H1 (cell line): ENCODE measurements at regions not wholly inside any gene's neighbourhood (a gene's known extent, or its start where the extent isn't known, plus 50 kb on each side); places are given as distances from the start of the nearest gene placed in this dataset.

Source experiments
- CTCF ChIA-PET: fragments of 300-600 bp; sonication (Branson Sonifier 250); formaldehyde crosslinking; loops from one replicate; lab custom pipeline; 2021; ENCODE audit not compliant: partially characterized antibody; lab: Charles Lee
- POLR2A ChIA-PET: fragments of 300-600 bp; sonication (Branson Sonifier 250); formaldehyde crosslinking; loops from one replicate; lab custom pipeline; 2021; ENCODE audit warnings: inconsistent platforms; ENCODE audit not compliant: partially characterized antibody; lab: Charles Lee
- DNase-seq, 2 experiments: peaks; one replicate each; pipeline versions ENCODE4 v3.0.0 to v3.0.0-alpha.2; 2010 to 2022; ENCODE audit warnings: low spot score in 2 of 2, low read depth in 1 of 2, mixed read lengths in 1 of 2
- FAIRE-seq: peaks from 2 replicates; lab custom pipeline; 2011; peaks lifted over from hg19 to GRCh38; lab: Jason Lieb, UNC
- H2AFZ ChIP-seq: 2 replicates; pipeline ENCODE4 v1.8.1; 2012; ENCODE audit warnings: low read length, inconsistent platforms
- H2AK5ac ChIP-seq: 2 replicates; pipeline ENCODE4 v1.6.1; 2013; ENCODE audit warnings: low read depth, low read length
- H2BK120ac ChIP-seq: replicated peaks from 2 replicates; pipeline ENCODE3; 2013; ENCODE audit warnings: low read depth, low read length, inconsistent platforms
- H2BK12ac ChIP-seq: 2 replicates; pipeline ENCODE4 v1.6.1; 2013; ENCODE audit warnings: low read depth, low read length
- H2BK15ac ChIP-seq: 2 replicates; pipeline ENCODE4 v1.6.1; 2013; ENCODE audit warnings: low read length
- H2BK20ac ChIP-seq: 2 replicates; pipeline ENCODE4 v1.6.1; 2013; ENCODE audit warnings: low read length
- H2BK5ac ChIP-seq: 2 replicates; pipeline ENCODE4 v1.6.1; 2013; ENCODE audit warnings: low read depth, low read length
- H3K14ac ChIP-seq: 2 replicates; pipeline ENCODE4 v1.6.1; 2013; ENCODE audit warnings: inconsistent platforms; ENCODE audit not compliant: insufficient read length
- H3K18ac ChIP-seq: 2 replicates; pipeline ENCODE4 v1.6.1; 2013; ENCODE audit warnings: low read length; ENCODE audit errors: extremely low read depth
- H3K23ac ChIP-seq: 2 replicates; pipeline ENCODE4 v1.6.1; 2013; ENCODE audit warnings: inconsistent platforms; ENCODE audit not compliant: insufficient read length
- H3K23me2 ChIP-seq: 2 replicates; pipeline ENCODE4 v1.6.1; 2013; ENCODE audit warnings: low read depth, low read length
- H3K27ac ChIP-seq: 2 replicates; pipeline ENCODE4 v1.6.1; 2011; ENCODE audit warnings: low read depth, low read length, inconsistent platforms
- H3K27me3 ChIP-seq, 4 experiments: replicated peaks in 1 of 4; 1 replicate in 1 of 4; 2 replicates in 3 of 4; pipeline versions ENCODE4 v1.6.1 to v1.8.1; 2011 to 2013; ENCODE audit warnings: low read length in 3 of 4, mild to moderate bottlenecking in 3 of 4, inconsistent platforms in 2 of 4, mixed read lengths in 2 of 4, moderate library complexity in 1 of 4; ENCODE audit not compliant: control insufficient read depth in 3 of 4, insufficient read depth in 3 of 4; ENCODE audit errors: extremely low read depth in 1 of 4
- H3K36me3 ChIP-seq, 4 experiments: 2 replicates each; pipeline versions ENCODE4 v1.6.1 to v1.8.1; 2011 to 2013; ENCODE audit warnings: mild to moderate bottlenecking in 4 of 4, low read length in 3 of 4, moderate library complexity in 2 of 4, control low read depth in 1 of 4, inconsistent platforms in 1 of 4; ENCODE audit not compliant: insufficient read depth in 4 of 4, control insufficient read depth in 2 of 4
- H3K4ac ChIP-seq: replicated peaks from 2 replicates; pipeline ENCODE3; 2013; ENCODE audit warnings: low read length, low read depth, mixed read lengths, inconsistent platforms; ENCODE audit not compliant: insufficient read length
- H3K4me1 ChIP-seq, 4 experiments: replicated peaks in 1 of 4; 1 replicate in 1 of 4; 2 replicates in 3 of 4; pipeline versions ENCODE4 v1.6.1 to v1.8.1; 2011 to 2013; ENCODE audit warnings: low read length in 3 of 4, inconsistent platforms in 2 of 4, mixed read lengths in 1 of 4; ENCODE audit not compliant: insufficient read depth in 4 of 4, control insufficient read depth in 3 of 4
- H3K4me2 ChIP-seq, 2 experiments: 2 replicates each; pipeline versions ENCODE4 v1.6.1 to v1.8.1; 2011 to 2013; ENCODE audit warnings: low read depth in 2 of 2, low read length in 2 of 2, control low read depth in 1 of 2, inconsistent platforms in 1 of 2, mild to moderate bottlenecking in 1 of 2; ENCODE audit not compliant: insufficient read depth in 1 of 2
- H3K4me3 ChIP-seq, 4 experiments: fragments of 200-600, 300-600 bp in 1 of 4; sonication (generic), shearing (Covaris generic), sonication (Bioruptor Twin) in 1 of 4; 2 replicates each; pipeline versions ENCODE4 v1.5.1 to v1.8.1; 2011 to 2016; ENCODE audit warnings: low read length in 4 of 4, low read depth in 3 of 4, control low read depth in 2 of 4, inconsistent platforms in 2 of 4, mild to moderate bottlenecking in 2 of 4, mixed read lengths in 1 of 4, moderate library complexity in 1 of 4; ENCODE audit not compliant: insufficient read depth in 2 of 4; ENCODE audit errors: extremely low read depth in 1 of 4
- H3K56ac ChIP-seq: replicated peaks from 2 replicates; pipeline ENCODE3; 2013; ENCODE audit warnings: low read depth, mild to moderate bottlenecking, mixed read lengths, low read length, inconsistent platforms; ENCODE audit not compliant: insufficient read length
- H3K79me1 ChIP-seq: 2 replicates; pipeline ENCODE4 v1.6.1; 2013; ENCODE audit warnings: low read depth, low read length, control low read depth
- H3K79me2 ChIP-seq, 2 experiments: 2 replicates each; pipeline versions ENCODE4 v1.6.1 to v1.8.1; 2012 to 2013; ENCODE audit warnings: low read length in 2 of 2, mild to moderate bottlenecking in 2 of 2, inconsistent platforms in 1 of 2; ENCODE audit not compliant: insufficient read depth in 2 of 2, control insufficient read depth in 1 of 2
- H3K9ac ChIP-seq, 4 experiments: replicated peaks in 1 of 4; 1 replicate in 1 of 4; 2 replicates in 3 of 4; pipeline versions ENCODE4 v1.6.1 to v1.8.1; 2011 to 2013; ENCODE audit warnings: low read depth in 3 of 4, low read length in 3 of 4, control low read depth in 2 of 4, mild to moderate bottlenecking in 2 of 4, moderate library complexity in 2 of 4, inconsistent platforms in 1 of 4; ENCODE audit errors: extremely low read depth in 1 of 4
- H3K9me3 ChIP-seq, 2 experiments: 2 replicates each; pipeline versions ENCODE4 v1.6.1 to v1.8.1; 2012 to 2013; ENCODE audit warnings: mild to moderate bottlenecking in 2 of 2, moderate library complexity in 2 of 2, control low read depth in 1 of 2, inconsistent platforms in 1 of 2, low read depth in 1 of 2, low read length in 1 of 2, mixed read lengths in 1 of 2; ENCODE audit not compliant: insufficient read depth in 2 of 2
- H4K20me1 ChIP-seq, 2 experiments: replicated peaks in 1 of 2; 2 replicates each; pipeline versions ENCODE3 to v1.8.1; 2011 to 2013; ENCODE audit warnings: inconsistent platforms in 2 of 2, low read length in 2 of 2, mild to moderate bottlenecking in 1 of 2; ENCODE audit not compliant: insufficient read depth in 2 of 2, control insufficient read depth in 1 of 2
- H4K5ac ChIP-seq: 2 replicates; pipeline ENCODE4 v1.6.1; 2013; ENCODE audit warnings: low read length, low read depth, mixed read lengths, inconsistent platforms; ENCODE audit not compliant: insufficient read length
- H4K8ac ChIP-seq: 2 replicates; pipeline ENCODE4 v1.8.0; 2013; ENCODE audit warnings: mild to moderate bottlenecking, moderate library complexity, low read length, inconsistent platforms; ENCODE audit not compliant: insufficient read depth; ENCODE audit errors: extremely low read depth
- H4K91ac ChIP-seq: replicated peaks from 2 replicates; pipeline ENCODE3; 2013; ENCODE audit warnings: low read length, mixed read lengths, inconsistent platforms; ENCODE audit not compliant: insufficient read length
- CHD2 ChIP-seq: IDR thresholded peaks from 2 replicates; pipeline ENCODE4 v1.6.1; 2012; ENCODE audit warnings: low read length, improper control_type of control experiment
- EGR1 ChIP-seq: IDR thresholded peaks from 2 replicates; pipeline ENCODE4 v1.6.1; 2011; ENCODE audit warnings: low read depth, low read length, borderline replicate concordance
- GABPA ChIP-seq: IDR thresholded peaks from 2 replicates; pipeline ENCODE4 v1.6.1; 2011; ENCODE audit warnings: mild to moderate bottlenecking, low read length, moderate library complexity, borderline replicate concordance; ENCODE audit not compliant: insufficient read depth
- POLR2AphosphoS5 ChIP-seq: IDR thresholded peaks from 2 replicates; pipeline ENCODE4 v1.6.1; 2011; ENCODE audit warnings: low read depth, low read length
- RFX5 ChIP-seq: IDR thresholded peaks from 2 replicates; pipeline ENCODE4 v1.6.1; 2011; ENCODE audit warnings: low read depth, low read length, improper control_type of control experiment, borderline replicate concordance
- SIX5 ChIP-seq: IDR thresholded peaks from 2 replicates; pipeline ENCODE4 v1.6.1; 2011; ENCODE audit warnings: mild to moderate bottlenecking, low read depth, low read length
- TAF1 ChIP-seq: IDR thresholded peaks from 2 replicates; pipeline ENCODE4 v1.6.1; 2011; ENCODE audit warnings: mild to moderate bottlenecking, low read depth, low read length
- TEAD4 ChIP-seq: IDR thresholded peaks from 2 replicates; pipeline ENCODE4 v1.6.1; 2012; ENCODE audit warnings: low read depth, low read length, inconsistent platforms, mixed read lengths
- USF2 ChIP-seq: IDR thresholded peaks from 2 replicates; pipeline ENCODE4 v1.6.1; 2011; ENCODE audit warnings: low read length, improper control_type of control experiment
- ZNF274 ChIP-seq: IDR thresholded peaks from 2 replicates; pipeline ENCODE4 v1.7.0; 2012; ENCODE audit warnings: low read length, borderline replicate concordance; ENCODE audit errors: extremely low read depth

- H4K91ac ChIP-seq: no peak overlapping the region
- H3K4ac ChIP-seq: no peak overlapping the region
- H3K23ac ChIP-seq: no peak overlapping the region
- no peak overlapping the region for H3K4me2 ChIP-seq
- no peaks in the 10 kb centered on the region for H3K9me3 ChIP-seq
- no peak overlapping the region for H2BK12ac ChIP-seq
- no peak overlapping the region for H2BK15ac ChIP-seq
- no peak overlapping the region for H2BK20ac ChIP-seq
- no peaks in the 10 kb centered on the region for H3K79me2 ChIP-seq
- no peak for DNase-seq
- ChIA-PET CTCF (no interaction called here), POLR2A (no interaction called here)
- no peak overlapping the region for H2BK5ac ChIP-seq
- peaks cover 0 to 11% (median 1%) of the 10 kb centered on the region in 4 experiments; a peak in 3 of 7 replicates for H3K4me1 ChIP-seq
- H3K18ac ChIP-seq: no peak overlapping the region
- H4K8ac ChIP-seq: no peak overlapping the region
- no peaks in the 10 kb centered on the region for H3K79me1 ChIP-seq
- FAIRE-seq: no peak
- H2AFZ ChIP-seq: no peak overlapping the region
- H3K23me2 ChIP-seq: no peaks in the 10 kb centered on the region
- no peak overlapping the region for H3K9ac ChIP-seq
- H3K56ac ChIP-seq: no peak overlapping the region
- H3K27me3 ChIP-seq: no peaks in the 10 kb centered on the region
- no peaks in the 10 kb centered on the region for H3K36me3 ChIP-seq
- no peak overlapping the region for H2BK120ac ChIP-seq
- TF ChIP-seq GABPA (no peak), EGR1 (no peak), SIX5 (no peak), POLR2AphosphoS5 (no peak), RFX5 (no peak), CHD2 (no peak), ZNF274 (no peak), USF2 (no peak), TEAD4 (no peak), TAF1 (no peak)
- no peak overlapping the region for H3K4me3 ChIP-seq
- no peak overlapping the region for H3K14ac ChIP-seq
- no peak overlapping the region for H4K5ac ChIP-seq
- H4K20me1 ChIP-seq: no peaks in the 10 kb centered on the region
- no peak overlapping the region for H2AK5ac ChIP-seq
- H3K27ac ChIP-seq: no peak overlapping the region
Observed at GRCh38 chr5:125289606-125290005, 543.2 kb upstream of the ZNF608 start.
